ENCODE measurements at regions not wholly inside any gene's neighbourhood (a gene's known extent, or its start where the extent isn't known, plus 50 kb on each side); places are given as distances from the start of the nearest gene placed in this dataset.
"Not testable (repeated sequence)": the region's sequence is repeated elsewhere in the genome, so short reads cannot be mapped to it uniquely, and the experiment has no call there.

DNA sequence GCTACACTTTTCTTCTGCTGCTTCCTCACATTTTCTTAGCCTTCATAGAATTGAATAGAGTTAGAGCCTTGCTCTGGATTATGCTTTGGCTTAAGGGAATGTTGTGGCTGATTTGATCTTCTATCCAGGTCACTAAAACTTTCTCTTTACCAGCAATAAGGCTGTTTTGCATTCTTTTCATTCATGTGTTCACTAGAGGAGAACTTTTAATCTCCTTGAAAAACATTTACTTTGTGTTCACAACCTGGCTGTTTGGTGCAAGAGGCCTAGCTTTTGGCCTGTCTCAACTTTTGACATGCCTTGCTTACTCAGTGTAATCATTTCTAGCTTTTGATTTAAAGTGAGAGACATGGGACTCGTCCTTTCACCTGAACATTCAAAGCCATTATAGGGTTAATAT lies 87.7 kb upstream of the RAB40AL start:
- DNase-seq (ENCODE audit: low read depth in 2 of 2) = no peak
- TF ChIP-seq, protein P1, sequence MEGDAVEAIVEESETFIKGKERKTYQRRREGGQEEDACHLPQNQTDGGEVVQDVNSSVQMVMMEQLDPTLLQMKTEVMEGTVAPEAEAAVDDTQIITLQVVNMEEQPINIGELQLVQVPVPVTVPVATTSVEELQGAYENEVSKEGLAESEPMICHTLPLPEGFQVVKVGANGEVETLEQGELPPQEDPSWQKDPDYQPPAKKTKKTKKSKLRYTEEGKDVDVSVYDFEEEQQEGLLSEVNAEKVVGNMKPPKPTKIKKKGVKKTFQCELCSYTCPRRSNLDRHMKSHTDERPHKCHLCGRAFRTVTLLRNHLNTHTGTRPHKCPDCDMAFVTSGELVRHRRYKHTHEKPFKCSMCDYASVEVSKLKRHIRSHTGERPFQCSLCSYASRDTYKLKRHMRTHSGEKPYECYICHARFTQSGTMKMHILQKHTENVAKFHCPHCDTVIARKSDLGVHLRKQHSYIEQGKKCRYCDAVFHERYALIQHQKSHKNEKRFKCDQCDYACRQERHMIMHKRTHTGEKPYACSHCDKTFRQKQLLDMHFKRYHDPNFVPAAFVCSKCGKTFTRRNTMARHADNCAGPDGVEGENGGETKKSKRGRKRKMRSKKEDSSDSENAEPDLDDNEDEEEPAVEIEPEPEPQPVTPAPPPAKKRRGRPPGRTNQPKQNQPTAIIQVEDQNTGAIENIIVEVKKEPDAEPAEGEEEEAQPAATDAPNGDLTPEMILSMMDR (IDR thresholded peaks at IDR 0.05; ENCODE audit: low read depth, low read length) = no peak
- H3K4me3 ChIP-seq (replicated peaks in 1 of 2; ENCODE audit: low read depth in 2 of 2, low read length in 2 of 2) = no peak overlapping the region

DNA sequence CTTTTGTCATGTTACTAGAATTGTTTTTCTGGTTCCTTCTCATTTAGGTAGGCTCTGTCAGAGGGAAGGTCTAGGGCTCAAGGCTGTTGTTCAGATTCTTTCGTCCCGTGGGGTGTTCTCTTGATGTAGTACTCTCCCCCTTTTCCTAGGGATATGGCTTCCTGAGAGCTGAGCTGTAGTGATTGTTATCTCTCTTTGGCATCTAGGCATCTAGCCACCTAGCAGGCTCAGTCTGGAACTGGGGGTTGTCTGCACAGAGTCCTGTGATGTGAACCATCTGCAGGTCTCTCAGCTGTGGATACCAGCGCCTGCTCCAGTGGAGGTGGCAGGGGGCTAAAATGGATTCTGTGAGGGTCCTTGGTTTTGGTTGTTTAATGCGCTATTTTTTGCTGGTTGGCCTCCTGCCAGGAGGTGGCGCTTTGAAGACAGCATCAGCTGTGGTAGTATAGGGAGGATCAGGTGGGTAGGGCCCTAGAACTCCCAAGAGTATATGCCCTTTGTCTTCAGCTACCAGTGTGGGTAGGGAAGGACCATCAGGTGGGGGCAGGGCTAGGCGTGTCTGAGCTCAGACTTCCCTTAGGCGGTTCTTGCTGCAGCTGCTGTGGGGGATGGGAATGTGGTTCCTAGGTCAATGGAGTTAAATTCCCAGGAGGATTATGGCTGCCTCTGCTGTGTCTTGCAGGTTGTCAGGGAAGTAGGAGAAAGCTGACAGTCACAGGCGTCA lies 78.1 kb upstream of the RAB40AL start:
- not testable (repeated sequence) for H3K4me3 ChIP-seq (replicated peaks in 1 of 2; ENCODE audit: low read depth in 2 of 2, low read length in 2 of 2); DNase-seq (ENCODE audit: low read depth in 2 of 2)

DNA sequence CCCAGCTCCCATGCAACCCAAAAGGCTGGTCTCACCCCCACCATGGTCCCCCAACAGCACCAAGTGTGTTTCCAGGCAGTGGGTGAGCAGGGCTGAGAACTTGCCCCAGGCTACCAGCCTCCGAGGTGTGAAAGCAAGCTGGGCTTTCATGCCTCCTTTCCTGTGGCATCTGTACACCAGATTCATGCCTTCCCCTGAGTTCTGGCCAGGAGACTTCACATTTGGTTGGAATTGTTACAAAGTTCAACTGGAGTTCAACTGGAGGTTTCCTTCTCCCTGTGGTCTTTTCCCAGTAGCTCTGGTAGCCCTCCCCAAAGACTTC lies 77.6 kb upstream of the RAB40AL start:
- no peak for DNase-seq (ENCODE audit: low read depth in 2 of 2)
- H3K4me3 ChIP-seq (replicated peaks in 1 of 2; ENCODE audit: low read depth in 2 of 2, low read length in 2 of 2) = no peak overlapping the region
- TF ChIP-seq, protein P1 (IDR thresholded peaks at IDR 0.05; ENCODE audit: low read depth, low read length) = no peak

DNA sequence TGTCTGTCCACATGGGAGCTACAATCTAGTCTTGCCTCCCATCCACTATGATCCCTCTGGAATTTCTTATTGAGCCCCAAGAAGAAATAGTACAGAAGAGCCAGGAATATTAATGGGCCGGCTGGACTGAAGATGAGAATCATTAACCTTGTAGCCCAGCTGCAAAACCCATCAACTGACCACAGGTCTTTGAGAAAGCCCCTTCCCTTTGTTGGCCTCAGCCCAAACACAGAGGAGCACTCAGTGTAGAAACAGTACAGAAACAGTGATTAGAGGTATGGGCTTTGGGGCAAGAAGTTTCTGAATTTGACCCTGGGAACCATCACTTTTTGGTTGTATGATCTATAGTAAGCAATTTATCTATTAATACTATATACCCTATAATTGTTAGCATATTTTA lies 76.8 kb upstream of the RAB40AL start:
- no peak overlapping the region for H3K4me3 ChIP-seq (replicated peaks in 1 of 2; ENCODE audit: low read depth in 2 of 2, low read length in 2 of 2)
- no peak for DNase-seq (ENCODE audit: low read depth in 2 of 2)
- TF ChIP-seq, protein P1 (IDR thresholded peaks at IDR 0.05; ENCODE audit: low read depth, low read length) = no peak

DNA sequence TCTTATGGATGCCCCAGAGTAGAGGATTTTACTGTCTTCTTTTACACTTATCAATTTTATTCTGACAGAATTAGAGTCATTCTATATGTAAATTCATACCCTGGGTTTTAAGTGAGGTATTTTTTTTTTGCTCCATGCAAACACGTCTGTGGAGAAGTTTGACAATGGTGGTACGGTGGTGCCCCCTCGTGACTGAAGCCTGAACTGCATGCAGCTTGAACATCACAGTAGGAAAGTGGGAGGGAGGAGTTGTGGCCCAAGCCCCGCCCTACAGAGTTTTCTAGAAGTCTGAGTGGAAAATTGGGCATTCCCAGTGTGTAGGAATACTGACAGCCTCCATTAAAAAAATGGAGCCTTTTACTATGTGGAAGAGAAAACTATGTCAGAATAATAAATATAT lies 73.3 kb upstream of the RAB40AL start:
- H3K4me3 ChIP-seq (replicated peaks in 1 of 2; ENCODE audit: low read depth in 2 of 2, low read length in 2 of 2) = no peak overlapping the region
- TF ChIP-seq, protein P1 (IDR thresholded peaks at IDR 0.05; ENCODE audit: low read depth, low read length) = peak; percentile 73
- DNase-seq (ENCODE audit: low read depth in 2 of 2) = peak; percentile 82 to 84

DNA sequence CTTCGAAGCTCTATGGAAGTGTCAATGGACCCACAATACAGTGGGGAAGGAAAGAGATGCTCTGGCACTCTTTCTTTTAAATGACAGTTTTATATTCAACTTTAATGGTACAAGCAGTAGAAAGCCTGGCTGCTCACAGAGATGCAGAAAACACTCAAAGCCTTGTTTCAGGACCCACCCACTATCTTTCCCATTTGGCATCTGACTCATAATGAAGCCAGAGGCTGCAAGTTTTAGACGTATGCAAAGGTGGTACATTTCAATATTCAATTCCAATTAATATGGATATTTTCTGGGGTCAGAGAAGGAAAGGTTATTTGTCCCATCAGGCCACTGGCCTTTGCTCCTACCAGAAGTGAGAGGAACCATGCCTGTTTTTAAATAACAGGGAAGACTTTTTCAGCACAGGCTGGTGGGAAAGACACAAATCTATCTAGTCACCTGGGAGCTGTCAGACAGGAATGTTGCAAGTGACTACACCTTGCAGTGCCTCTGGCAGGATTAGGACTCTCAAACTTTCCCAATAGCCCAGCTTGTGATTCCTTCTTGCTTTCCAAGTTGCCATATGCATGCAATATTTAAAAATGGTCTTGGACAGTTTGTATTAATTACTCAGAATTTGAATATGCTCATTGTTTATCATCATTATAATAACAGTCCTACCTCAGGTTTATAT lies 70.0 kb upstream of the RAB40AL start:
- TF ChIP-seq, protein P1 (IDR thresholded peaks at IDR 0.05; ENCODE audit: low read depth, low read length) = no peak
- no peak for DNase-seq (ENCODE audit: low read depth in 2 of 2)
- no peak overlapping the region for H3K4me3 ChIP-seq (replicated peaks in 1 of 2; ENCODE audit: low read depth in 2 of 2, low read length in 2 of 2)

DNA sequence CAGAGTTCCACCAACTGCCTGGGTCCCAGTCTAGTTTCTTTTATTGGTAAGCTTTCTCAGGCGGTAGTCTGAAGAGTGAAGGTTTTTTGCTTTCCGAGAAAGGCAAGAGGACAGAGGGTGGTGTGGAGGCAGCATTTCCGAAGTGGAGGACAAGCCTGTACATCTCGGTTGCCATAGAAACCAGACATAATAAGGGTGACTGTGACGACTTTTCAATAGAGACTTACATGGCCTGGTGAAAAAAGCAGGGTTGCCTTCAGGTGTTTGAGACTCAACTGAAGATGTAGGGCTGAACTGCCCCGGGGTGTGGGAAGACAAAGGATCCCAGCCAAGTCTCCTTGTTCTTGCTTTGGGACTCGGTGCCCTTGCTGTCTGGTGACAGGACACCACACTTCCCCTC lies 53.6 kb upstream of the RAB40AL start:
- TF ChIP-seq, protein P1 (IDR thresholded peaks at IDR 0.05; ENCODE audit: low read depth, low read length) = no peak
- DNase-seq (ENCODE audit: low read depth in 2 of 2) = no peak
- no peak overlapping the region for H3K4me3 ChIP-seq (replicated peaks in 1 of 2; ENCODE audit: low read depth in 2 of 2, low read length in 2 of 2)

All from cardiac fibroblast (primary cell).